NCI-H69 (cell line): ENCODE measurements at regions not wholly inside any gene's neighbourhood (a gene's known extent, or its start where the extent isn't known, plus 50 kb on each side); places are given as distances from the start of the nearest gene placed in this dataset.

ENCODE experiments used
- DNase-seq: peaks from one replicate; lab custom pipeline; 2025; lab: John Stamatoyannopoulos, UW

- DNase-seq = no peak
Measured at GRCh38 chr12:12016284-12017100, 54.2 kb upstream of the BCL2L14 start.

GRCh38 chr12:12017135-12017581 lies 53.6 kb upstream of the BCL2L14 start:
- DNase-seq = no peak

- DNase-seq = no peak
Measured at GRCh38 chr12:12017798-12018197, 52.9 kb upstream of the BCL2L14 start.

GRCh38 chr12:12018454-12018853 lies 52.3 kb upstream of the BCL2L14 start:
- DNase-seq = no peak

- no peak for DNase-seq
Measured at GRCh38 chr12:12019881-12020280, 50.9 kb upstream of the BCL2L14 start.

GRCh38 chr12:12020762-12021161 lies 50.0 kb upstream of the BCL2L14 start:
- no peak for DNase-seq
